Neural cell (in vitro differentiated cells): ENCODE measurements at regions not wholly inside any gene's neighbourhood (a gene's known extent, or its start where the extent isn't known, plus 50 kb on each side); places are given as distances from the start of the nearest gene placed in this dataset.

Experiments used
- EZH2 ChIP-seq: fragments of 200-600, 300-800 bp; shearing (Covaris generic), sonication (generic); IDR thresholded peaks from 2 replicates; pipeline ENCODE4 v1.6.1; 2014; ENCODE audit warnings: antibody characterized with exemption, low read length, borderline replicate concordance, mild to moderate bottlenecking; ENCODE audit not compliant: insufficient read depth, poor library complexity, severe bottlenecking
- TF ChIP-seq, protein P1 (sequence below): fragments of 450-650 bp; IDR thresholded peaks from 2 replicates; pipeline ENCODE4 v1.5.1; 2014; ENCODE audit warnings: antibody characterized with exemption, mild to moderate bottlenecking, moderate library complexity; ENCODE audit not compliant: poor library complexity, severe bottlenecking

DNA sequence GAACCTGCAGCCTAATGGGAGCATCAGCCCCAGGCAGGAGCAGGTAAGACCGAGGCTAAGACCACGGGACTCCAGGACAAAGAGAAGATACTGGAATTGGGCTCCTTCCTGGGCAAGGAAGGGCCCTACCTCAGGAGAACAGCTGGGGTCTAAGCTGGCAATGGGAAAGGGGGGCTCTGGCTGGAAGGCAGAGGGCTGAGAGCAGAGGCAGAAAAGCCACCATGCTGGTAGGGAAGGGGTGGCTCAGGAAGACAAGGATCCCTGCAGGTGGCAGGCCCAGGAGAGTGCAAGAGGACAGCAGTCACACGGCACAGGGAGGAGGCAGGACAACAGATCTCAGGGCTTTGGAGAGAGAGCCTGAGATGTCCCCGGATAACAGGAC is 203.5 kb downstream of the NDUFA10 start:
- TF ChIP-seq, protein P1, sequence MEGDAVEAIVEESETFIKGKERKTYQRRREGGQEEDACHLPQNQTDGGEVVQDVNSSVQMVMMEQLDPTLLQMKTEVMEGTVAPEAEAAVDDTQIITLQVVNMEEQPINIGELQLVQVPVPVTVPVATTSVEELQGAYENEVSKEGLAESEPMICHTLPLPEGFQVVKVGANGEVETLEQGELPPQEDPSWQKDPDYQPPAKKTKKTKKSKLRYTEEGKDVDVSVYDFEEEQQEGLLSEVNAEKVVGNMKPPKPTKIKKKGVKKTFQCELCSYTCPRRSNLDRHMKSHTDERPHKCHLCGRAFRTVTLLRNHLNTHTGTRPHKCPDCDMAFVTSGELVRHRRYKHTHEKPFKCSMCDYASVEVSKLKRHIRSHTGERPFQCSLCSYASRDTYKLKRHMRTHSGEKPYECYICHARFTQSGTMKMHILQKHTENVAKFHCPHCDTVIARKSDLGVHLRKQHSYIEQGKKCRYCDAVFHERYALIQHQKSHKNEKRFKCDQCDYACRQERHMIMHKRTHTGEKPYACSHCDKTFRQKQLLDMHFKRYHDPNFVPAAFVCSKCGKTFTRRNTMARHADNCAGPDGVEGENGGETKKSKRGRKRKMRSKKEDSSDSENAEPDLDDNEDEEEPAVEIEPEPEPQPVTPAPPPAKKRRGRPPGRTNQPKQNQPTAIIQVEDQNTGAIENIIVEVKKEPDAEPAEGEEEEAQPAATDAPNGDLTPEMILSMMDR: no peak
- TF ChIP-seq EZH2: no peak
